Right ventricle myocardium superior (tissue), 1 donor: ENCODE measurements at regions not wholly inside any gene's neighbourhood (a gene's known extent, or its start where the extent isn't known, plus 50 kb on each side); places are given as distances from the start of the nearest gene placed in this dataset.

Experiments
- ATAC-seq: fragments of 200-7000 bp; cut with Tn5 transposase; one replicate; pipeline ENCODE4 v1.9.1; 2020; ENCODE audit warnings: mild to moderate bottlenecking; ENCODE audit not compliant: poor library complexity
- DNase-seq: peaks from one replicate; pipeline ENCODE4 v3.0.0-alpha.2; 2020
- intact Hi-C: fragments of 100-400 bp; cut with DNase I; formaldehyde crosslinking; loops from one replicate; pipeline ENCODE4 v1.11.2; 2022
- donor health status: DM: no; HTN: yes; CAD: no; lungs with severe emphysema.

GRCh38 chr3:162193148-162194095 is 696.8 kb downstream of the OTOL1 start:
- peak; percentile 55 for ATAC-seq
- DNase-seq, result no peak
- intact Hi-C loops, result no loop called here

GRCh38 chr3:162195147-162195546 is 698.5 kb downstream of the OTOL1 start:
- ATAC-seq (peak; percentile 77), DNase-seq (no peak)
- intact Hi-C loops, result no loop called here

GRCh38 chr3:162196964-162197363 is 700.4 kb downstream of the OTOL1 start:
- ATAC-seq, result no peak
- intact Hi-C loops, result no loop called here

GRCh38 chr3:162200836-162201235 is 704.2 kb downstream of the OTOL1 start:
- intact Hi-C loops, result no loop called here
- ATAC-seq (peak; percentile 29), DNase-seq (no peak)

More at GRCh38 chr3:162196964-162197363, 700.4 kb downstream of the OTOL1 start:
- DNase-seq, result no peak

- DNase-seq (no peak), ATAC-seq (no peak)
- intact Hi-C loops, result no loop called here
These were observed 710.0 kb downstream of the OTOL1 start for GRCh38 chr3:162206648-162207047.

- DNase-seq, result no peak
- no peak for ATAC-seq
- intact Hi-C loops, result no loop called here
These were observed 714.9 kb downstream of the OTOL1 start for GRCh38 chr3:162211470-162211869.

- DNase-seq (no peak), ATAC-seq (no peak)
- intact Hi-C loops, result no loop called here
These were observed 716.6 kb downstream of the OTOL1 start for GRCh38 chr3:162213196-162213595.

DNA sequence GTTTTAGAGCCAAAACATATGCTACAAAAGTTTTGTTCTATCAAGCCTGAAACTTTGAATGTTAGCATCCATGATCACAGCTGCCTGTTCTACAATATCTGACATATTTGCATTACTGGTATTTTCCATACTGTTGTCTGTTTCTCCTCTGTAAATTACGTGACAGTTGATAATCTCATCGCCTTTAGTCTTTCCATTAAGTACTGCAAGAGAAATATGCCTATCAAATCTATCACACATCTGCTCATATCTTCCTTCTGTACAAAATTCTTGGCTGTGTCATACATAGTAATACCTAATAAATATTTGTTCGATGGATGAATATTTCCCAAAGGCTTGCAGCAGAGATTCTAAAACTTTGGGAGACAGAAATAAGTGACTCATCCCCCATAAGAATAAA is 717.3 kb downstream of the OTOL1 start:
- ATAC-seq, result no peak
- intact Hi-C loops, result no loop called here

GRCh38 chr3:162217647-162218046 is 721.0 kb downstream of the OTOL1 start:
- DNase-seq (no peak), ATAC-seq (peak; percentile 82)

More for the DNA sequence above, 717.3 kb downstream of the OTOL1 start:
- DNase-seq, result no peak

DNA sequence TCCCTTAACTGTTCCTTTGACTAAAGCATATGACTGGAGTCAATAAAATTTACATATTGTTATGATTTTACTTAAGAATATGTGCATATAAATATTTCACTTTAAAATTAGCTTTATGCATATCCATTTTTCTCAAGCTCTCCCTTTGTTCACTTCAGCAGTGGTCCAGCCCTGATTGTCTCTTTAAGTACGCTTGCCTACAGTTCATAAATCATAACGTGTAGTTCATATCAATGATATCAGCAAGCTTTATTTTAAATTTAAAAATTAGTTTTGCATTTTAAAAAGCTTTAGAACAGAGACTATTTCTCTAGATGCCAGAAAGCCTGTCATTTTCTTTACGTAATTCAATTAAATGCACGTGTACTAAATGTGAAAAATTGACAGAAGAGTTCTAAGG is 721.9 kb downstream of the OTOL1 start:
- DNase-seq, result no peak
- intact Hi-C loops, result no loop called here
- ATAC-seq, result no peak

More at GRCh38 chr3:162217647-162218046, 721.0 kb downstream of the OTOL1 start:
- intact Hi-C loops, result no loop called here

DNA sequence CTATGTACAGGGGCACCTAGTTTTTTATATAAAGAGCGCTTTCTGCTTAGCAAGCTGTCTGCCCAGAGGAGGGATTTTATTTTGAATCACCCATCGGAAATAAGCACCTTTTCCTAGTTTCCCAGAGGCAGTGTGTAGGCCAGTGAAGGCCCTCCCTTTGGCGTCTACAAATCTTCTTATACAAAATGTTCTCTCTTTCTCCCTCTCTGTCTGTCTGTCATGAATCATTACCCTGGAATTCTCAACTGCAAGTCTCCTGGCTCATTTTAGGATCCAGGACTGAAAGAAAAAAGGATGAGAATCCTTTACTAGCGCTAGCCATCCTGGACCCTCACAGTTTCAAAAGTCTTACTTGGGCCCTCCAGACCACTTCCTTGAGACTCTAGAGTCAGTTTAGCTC is 728.1 kb downstream of the OTOL1 start:
- DNase-seq, result no peak
- intact Hi-C loops, result no loop called here
- no peak for ATAC-seq

- DNase-seq (no peak), ATAC-seq (no peak)
- intact Hi-C loops, result no loop called here
These were observed 740.3 kb downstream of the OTOL1 start for GRCh38 chr3:162236949-162237348.

- DNase-seq (no peak), ATAC-seq (no peak)
- intact Hi-C loops, result no loop called here
These were observed 754.2 kb downstream of the OTOL1 start for GRCh38 chr3:162250782-162251181.

- DNase-seq, result no peak
- intact Hi-C loops, result no loop called here
- ATAC-seq, result no peak
These were observed 765.5 kb downstream of the OTOL1 start for GRCh38 chr3:162262129-162262528.

DNA sequence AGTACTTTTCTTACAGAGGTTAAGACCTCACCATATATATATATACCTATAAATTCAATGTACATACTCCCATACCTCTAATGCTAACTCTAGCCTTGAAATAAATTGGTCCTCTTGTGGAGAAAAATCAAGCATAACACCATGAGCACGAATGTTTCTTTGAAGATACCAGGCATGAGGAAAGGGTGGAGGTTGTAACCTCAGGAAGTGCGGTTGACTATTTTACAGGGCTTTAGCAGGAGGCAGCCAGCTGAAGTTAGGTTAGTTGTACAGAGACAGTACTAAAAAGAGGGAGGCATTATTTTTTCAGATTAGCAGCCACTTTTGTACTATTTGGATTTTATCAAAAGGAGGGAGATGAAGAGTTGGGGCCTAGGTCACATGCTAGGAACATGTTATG is 767.0 kb downstream of the OTOL1 start:
- intact Hi-C loops, result no loop called here
- ATAC-seq, result no peak
- no peak for DNase-seq

DNA sequence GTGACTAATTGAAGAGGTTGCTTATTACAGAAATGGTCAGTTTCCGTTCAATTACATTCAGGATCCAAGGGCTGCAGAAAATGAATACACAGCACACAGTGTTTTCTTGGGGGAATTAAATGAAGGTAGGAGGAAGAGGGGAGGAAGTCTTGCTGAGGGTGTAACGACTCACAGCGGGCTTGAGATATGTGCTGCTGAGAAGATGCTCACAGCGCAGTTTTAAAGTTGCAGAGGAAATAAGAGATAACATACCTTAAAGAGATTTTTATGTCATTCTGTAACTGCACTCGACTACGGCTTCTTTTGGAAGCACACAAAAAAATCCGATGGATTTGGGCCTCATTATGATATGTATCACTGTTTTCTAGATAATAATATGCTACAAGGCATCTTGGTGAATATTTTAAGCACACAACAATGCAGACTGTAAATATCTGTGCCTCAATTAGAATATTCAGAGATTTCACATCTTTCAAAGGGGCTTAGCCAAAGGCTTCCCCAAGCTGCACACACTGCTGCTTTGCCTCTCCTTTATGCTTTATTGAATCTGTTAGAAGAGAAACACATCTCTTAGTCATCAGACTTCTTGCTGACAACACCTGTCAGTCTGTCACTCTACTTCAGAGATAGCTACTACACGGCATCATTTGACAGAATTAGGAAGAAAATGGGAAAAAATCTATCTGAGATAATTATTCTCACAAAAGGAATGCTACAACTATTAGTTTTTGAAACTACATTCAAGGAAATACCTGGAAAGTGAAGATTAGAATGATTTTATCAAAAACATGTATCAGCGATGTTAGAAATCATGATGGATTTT is 773.2 kb downstream of the OTOL1 start:
- intact Hi-C loops, result no loop called here
- no peak for ATAC-seq
- DNase-seq, result no peak

- ATAC-seq (no peak), DNase-seq (no peak)
- intact Hi-C loops, result no loop called here
These were observed 777.5 kb downstream of the OTOL1 start for GRCh38 chr3:162274070-162274469.

- intact Hi-C loops, result no loop called here
- ATAC-seq, result no peak
- no peak for DNase-seq
These were observed 782.2 kb downstream of the OTOL1 start for GRCh38 chr3:162278834-162279233.

- ATAC-seq, result peak; percentile 86
- intact Hi-C loops, result no loop called here
- DNase-seq, result peak; percentile 49
These were observed 788.7 kb downstream of the OTOL1 start for GRCh38 chr3:162285259-162285658.

GRCh38 chr3:162287600-162287999 is 791.0 kb downstream of the OTOL1 start:
- DNase-seq (no peak), ATAC-seq (no peak)
- intact Hi-C loops, result no loop called here
